ENCODE measurements at regions not wholly inside any gene's neighbourhood (a gene's known extent, or its start where the extent isn't known, plus 50 kb on each side); places are given as distances from the start of the nearest gene placed in this dataset.

DNA sequence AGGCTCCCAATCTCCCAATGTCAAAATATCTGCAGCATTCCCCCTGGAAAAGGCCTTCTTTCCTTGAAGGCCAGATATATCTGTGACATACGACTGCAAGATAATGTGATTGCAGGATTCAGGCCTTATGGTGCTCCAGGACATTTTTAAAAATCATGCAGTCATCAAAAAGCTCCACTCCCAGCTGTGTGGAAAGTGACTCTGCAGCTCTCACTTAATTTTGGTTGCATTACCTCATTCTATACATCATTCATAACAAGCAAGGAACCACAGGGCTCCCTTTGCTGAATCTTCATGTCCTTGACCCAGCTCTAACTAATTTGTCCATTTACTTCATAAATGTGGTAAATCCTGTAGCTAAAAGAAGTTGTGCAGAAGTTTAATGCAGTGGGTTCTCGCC, 386.2 kb upstream of the SLC30A5 start:
- TF ChIP-seq, protein P1, sequence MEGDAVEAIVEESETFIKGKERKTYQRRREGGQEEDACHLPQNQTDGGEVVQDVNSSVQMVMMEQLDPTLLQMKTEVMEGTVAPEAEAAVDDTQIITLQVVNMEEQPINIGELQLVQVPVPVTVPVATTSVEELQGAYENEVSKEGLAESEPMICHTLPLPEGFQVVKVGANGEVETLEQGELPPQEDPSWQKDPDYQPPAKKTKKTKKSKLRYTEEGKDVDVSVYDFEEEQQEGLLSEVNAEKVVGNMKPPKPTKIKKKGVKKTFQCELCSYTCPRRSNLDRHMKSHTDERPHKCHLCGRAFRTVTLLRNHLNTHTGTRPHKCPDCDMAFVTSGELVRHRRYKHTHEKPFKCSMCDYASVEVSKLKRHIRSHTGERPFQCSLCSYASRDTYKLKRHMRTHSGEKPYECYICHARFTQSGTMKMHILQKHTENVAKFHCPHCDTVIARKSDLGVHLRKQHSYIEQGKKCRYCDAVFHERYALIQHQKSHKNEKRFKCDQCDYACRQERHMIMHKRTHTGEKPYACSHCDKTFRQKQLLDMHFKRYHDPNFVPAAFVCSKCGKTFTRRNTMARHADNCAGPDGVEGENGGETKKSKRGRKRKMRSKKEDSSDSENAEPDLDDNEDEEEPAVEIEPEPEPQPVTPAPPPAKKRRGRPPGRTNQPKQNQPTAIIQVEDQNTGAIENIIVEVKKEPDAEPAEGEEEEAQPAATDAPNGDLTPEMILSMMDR (IDR thresholded peaks at IDR 0.05; ENCODE audit: borderline replicate concordance, extremely low read depth, low read length, poor library complexity, severe bottlenecking) = no peak
- no peak for TF ChIP-seq EZH2 (IDR thresholded peaks at IDR 0.05; ENCODE audit: borderline replicate concordance, low read depth, low read length, severe bottlenecking)

All from DND-41 (cell line).